Naive thymus-derived CD8-positive, alpha-beta T cell (primary cell): ENCODE measurements at regions not wholly inside any gene's neighbourhood (a gene's known extent, or its start where the extent isn't known, plus 50 kb on each side); places are given as distances from the start of the nearest gene placed in this dataset.

Source experiments
- ATAC-seq, 2 donors: fragments of 150-1000 bp; cut with Tn5 transposase in 1 of 2; sonication (Bioruptor Pico), chemical (Tn5 transposase) in 1 of 2; 1 replicate in 1 of 2; 2 replicates in 1 of 2; pipeline ENCODE4 v1.10.0; 2021; ENCODE audit warnings: mild to moderate bottlenecking in 2 of 2, moderate library complexity in 2 of 2
- POLR2A ChIA-PET: fragments of 350-600 bp; sonication (Branson Sonifier 250); formaldehyde crosslinking; loops from one replicate; lab custom pipeline; 2021; ENCODE audit warnings: antibody characterized with exemption; lab: Charles Lee
- DNase-seq, 10 donors: peaks; one replicate each; pipeline versions ENCODE4 v3.0.0 to v3.0.0-alpha.2; 2020 to 2022
- H3K27ac Mint-ChIP-seq, 10 donors: one replicate each; pipeline ENCODE4 v1.8.0; 2020 to 2022; ENCODE audit warnings: mild to moderate bottlenecking in 10 of 10, mixed read lengths in 10 of 10, moderate library complexity in 4 of 10, inconsistent platforms in 1 of 10
- H3K27me3 Mint-ChIP-seq, 5 donors: one replicate each; pipeline ENCODE4 v1.8.0; 2021 to 2022; ENCODE audit warnings: mixed read lengths in 5 of 5
- H3K36me3 Mint-ChIP-seq, 3 donors: one replicate each; pipeline ENCODE4 v1.8.0; 2020 to 2022; ENCODE audit warnings: mixed read lengths in 3 of 3, mild to moderate bottlenecking in 2 of 3, inconsistent platforms in 1 of 3
- H3K4me1 Mint-ChIP-seq, 4 donors: one replicate each; pipeline ENCODE4 v1.8.0; 2021 to 2022; ENCODE audit warnings: mixed read lengths in 4 of 4
- H3K4me3 Mint-ChIP-seq, 10 donors: one replicate each; pipeline ENCODE4 v1.8.0; 2020 to 2022; ENCODE audit warnings: mild to moderate bottlenecking in 10 of 10, mixed read lengths in 10 of 10, moderate library complexity in 6 of 10, inconsistent platforms in 1 of 10
- H3K9me3 Mint-ChIP-seq, 9 donors: one replicate each; pipeline ENCODE4 v1.8.0; 2020 to 2022; ENCODE audit warnings: mixed read lengths in 9 of 9, mild to moderate bottlenecking in 3 of 9, inconsistent platforms in 1 of 9, moderate library complexity in 1 of 9

- Mint-ChIP-seq H3K9me3 (peaks cover 0 to 11% (median 0%) of the 10 kb centered on the region in 9 donors), H3K4me3 (no peak overlapping the region), H3K27me3 (no peaks in the 10 kb centered on the region), H3K36me3 (no peaks in the 10 kb centered on the region), H3K4me1 (peaks cover 0 to 44% (median 11%) of the 10 kb centered on the region in 4 donors), H3K27ac (no peak overlapping the region)
- no peak for ATAC-seq
- POLR2A ChIA-PET: no interaction called here
- no peak for DNase-seq
These were observed 65.6 kb downstream of the ATXN3L start for GRCh38 chrX:13254076-13254785.

- DNase-seq: no peak
- ATAC-seq: no peak
- Mint-ChIP-seq H3K4me3 (no peak overlapping the region), H3K36me3 (no peaks in the 10 kb centered on the region), H3K4me1 (peaks cover 0 to 44% (median 11%) of the 10 kb centered on the region in 4 donors), H3K27me3 (no peaks in the 10 kb centered on the region), H3K27ac (peak overlapping the region in 1 of 10 donors; percentile 69), H3K9me3 (peaks cover 0 to 11% (median 0%) of the 10 kb centered on the region in 9 donors)
- POLR2A ChIA-PET: no interaction called here
These were observed 66.6 kb downstream of the ATXN3L start for GRCh38 chrX:13253223-13253622.

- peaks cover 0 to 44% (median 11%) of the 10 kb centered on the region in 4 donors for H3K4me1 Mint-ChIP-seq
- H3K9me3 Mint-ChIP-seq: peaks cover 0 to 11% (median 0%) of the 10 kb centered on the region in 9 donors
- DNase-seq (no peak), ATAC-seq (no peak)
- H3K4me3 Mint-ChIP-seq: no peak overlapping the region
- peak overlapping the region in 1 of 10 donors; percentile 47 for H3K27ac Mint-ChIP-seq
- POLR2A ChIA-PET: no interaction called here
- H3K36me3 Mint-ChIP-seq: no peaks in the 10 kb centered on the region
- no peaks in the 10 kb centered on the region for H3K27me3 Mint-ChIP-seq
These were observed 67.1 kb downstream of the ATXN3L start for GRCh38 chrX:13252726-13253125.

GRCh38 chrX:13250826-13251580 lies 68.8 kb downstream of the ATXN3L start:
- H3K4me3 Mint-ChIP-seq: no peak overlapping the region
- no peak for ATAC-seq

GRCh38 chrX:13248867-13249486 lies 70.9 kb downstream of the ATXN3L start:
- POLR2A ChIA-PET: interaction anchor here (0.6 kb wide), 1 partner anchor 279 kb away, joined by 4 read pairs; no protein-coding TSS in a partner anchor
- H3K36me3 Mint-ChIP-seq: peaks cover 0 to 18% (median 0%) of the 10 kb centered on the region in 3 donors
- ATAC-seq: no peak
- H3K27ac Mint-ChIP-seq: no peak overlapping the region
- no peak for DNase-seq
- peaks cover 0 to 14% (median 4%) of the 10 kb centered on the region in 4 donors for H3K4me1 Mint-ChIP-seq
- no peaks in the 10 kb centered on the region for H3K27me3 Mint-ChIP-seq
- H3K4me3 Mint-ChIP-seq: no peak overlapping the region
- H3K9me3 Mint-ChIP-seq: peaks cover 0 to 24% (median 3%) of the 10 kb centered on the region in 9 donors

More at GRCh38 chrX:13250826-13251580, 68.8 kb downstream of the ATXN3L start:
- Mint-ChIP-seq H3K4me1 (peaks cover 0 to 31% (median 9%) of the 10 kb centered on the region in 4 donors), H3K27ac (no peak overlapping the region), H3K27me3 (no peaks in the 10 kb centered on the region), H3K36me3 (peaks cover 0 to 1% (median 0%) of the 10 kb centered on the region in 3 donors), H3K9me3 (peaks cover 0 to 11% (median 0%) of the 10 kb centered on the region in 9 donors)
- no peak for DNase-seq
- POLR2A ChIA-PET: interaction anchor here (0.7 kb wide), 1 partner anchor 9 kb away, joined by 9 read pairs; no protein-coding TSS in a partner anchor

- ATAC-seq: no peak
- peaks cover 0 to 3% (median 1%) of the 10 kb centered on the region in 4 donors for H3K4me1 Mint-ChIP-seq
- DNase-seq: no peak
- peaks cover 0 to 5% (median 0%) of the 10 kb centered on the region in 9 donors for H3K9me3 Mint-ChIP-seq
- peaks cover 0 to 5% (median 0%) of the 10 kb centered on the region in 3 donors for H3K36me3 Mint-ChIP-seq
- no peak overlapping the region for H3K27ac Mint-ChIP-seq
- POLR2A ChIA-PET: no interaction called here
- H3K4me3 Mint-ChIP-seq: no peak overlapping the region
- H3K27me3 Mint-ChIP-seq: no peaks in the 10 kb centered on the region
These were observed 80.6 kb downstream of the ATXN3L start for GRCh38 chrX:13239272-13239671.

- Mint-ChIP-seq H3K27me3 (no peaks in the 10 kb centered on the region), H3K4me3 (no peak overlapping the region), H3K4me1 (peaks cover 0 to 10% (median 1%) of the 10 kb centered on the region in 4 donors), H3K36me3 (peaks cover 0 to 5% (median 0%) of the 10 kb centered on the region in 3 donors), H3K27ac (peak overlapping the region in 1 of 10 donors; percentile 31), H3K9me3 (peaks cover 0 to 1% (median 0%) of the 10 kb centered on the region in 9 donors)
- DNase-seq (no peak), ATAC-seq (no peak)
- POLR2A ChIA-PET: no interaction called here
These were observed 83.9 kb downstream of the ATXN3L start for GRCh38 chrX:13235930-13236329.

- Mint-ChIP-seq H3K36me3 (peaks cover 0 to 5% (median 0%) of the 10 kb centered on the region in 3 donors), H3K27ac (no peak overlapping the region), H3K4me1 (peaks cover 0 to 7% (median 1%) of the 10 kb centered on the region in 4 donors), H3K27me3 (no peaks in the 10 kb centered on the region), H3K4me3 (no peak overlapping the region), H3K9me3 (peaks cover 0 to 3% (median 0%) of the 10 kb centered on the region in 9 donors)
- POLR2A ChIA-PET: no interaction called here
- no peak for DNase-seq
- ATAC-seq: no peak
These were observed 87.4 kb downstream of the ATXN3L start for GRCh38 chrX:13232484-13232883.

- no peaks in the 10 kb centered on the region for H3K36me3 Mint-ChIP-seq
These were observed 93.6 kb downstream of the ATXN3L start for GRCh38 chrX:13226214-13226613.

GRCh38 chrX:13223868-13224567 lies 95.8 kb downstream of the ATXN3L start:
- no peaks in the 10 kb centered on the region for H3K36me3 Mint-ChIP-seq
- peaks cover 0 to 4% (median 0%) of the 10 kb centered on the region in 9 donors for H3K9me3 Mint-ChIP-seq
- H3K27ac Mint-ChIP-seq: no peak overlapping the region
- POLR2A ChIA-PET: no interaction called here
- H3K4me3 Mint-ChIP-seq: no peak overlapping the region
- no peak for DNase-seq
- peaks cover 0 to 1% (median 0%) of the 10 kb centered on the region in 4 donors for H3K4me1 Mint-ChIP-seq
- no peak for ATAC-seq
- H3K27me3 Mint-ChIP-seq: no peaks in the 10 kb centered on the region

More at GRCh38 chrX:13226214-13226613, 93.6 kb downstream of the ATXN3L start:
- no peak for DNase-seq
- Mint-ChIP-seq H3K27me3 (no peaks in the 10 kb centered on the region), H3K9me3 (peaks cover 0 to 4% (median 0%) of the 10 kb centered on the region in 9 donors), H3K4me3 (no peak overlapping the region), H3K27ac (no peak overlapping the region), H3K4me1 (no peaks in the 10 kb centered on the region)
- no peak for ATAC-seq
- POLR2A ChIA-PET: no interaction called here

- peaks cover 0 to 1% (median 0%) of the 10 kb centered on the region in 4 donors for H3K4me1 Mint-ChIP-seq
- H3K4me3 Mint-ChIP-seq: no peak overlapping the region
- POLR2A ChIA-PET: no interaction called here
- peaks cover 0 to 7% (median 0%) of the 10 kb centered on the region in 3 donors for H3K36me3 Mint-ChIP-seq
- H3K27ac Mint-ChIP-seq: no peak overlapping the region
- H3K27me3 Mint-ChIP-seq: no peaks in the 10 kb centered on the region
- ATAC-seq (no peak), DNase-seq (no peak)
- H3K9me3 Mint-ChIP-seq: peaks cover 0 to 5% (median 0%) of the 10 kb centered on the region in 9 donors
These were observed 98.9 kb downstream of the ATXN3L start for GRCh38 chrX:13220916-13221315.
